K562 (cell line): ENCODE measurements at regions not wholly inside any gene's neighbourhood (a gene's known extent, or its start where the extent isn't known, plus 50 kb on each side); places are given as distances from the start of the nearest gene placed in this dataset.

Experiments used
- CEBPG ChIP-seq, 3 experiments: fragments of 200-800 bp in 1 of 3; sonication (Bioruptor generic) in 1 of 3; sonication (generic) in 1 of 3; formaldehyde crosslinking in 1 of 3; IDR thresholded peaks in 2 of 3; conservative IDR thresholded peaks in 1 of 3; 2 replicates each; pipeline versions ENCODE4 v1.6.1 to v1.8.0; 2016 to 2022; ENCODE audit warnings: missing compliant biosample characterization in 2 of 3, missing genetic modification characterization in 2 of 3, mild to moderate bottlenecking in 1 of 3, missing genetic modification reagents in 1 of 3
- EP300 ChIP-seq: IDR thresholded peaks from 2 replicates; pipeline ENCODE4 v1.6.1; 2012; ENCODE audit warnings: low read length, improper control_type of control experiment
- FOXP1 ChIP-seq: sonication (generic); formaldehyde crosslinking; IDR thresholded peaks from 2 replicates; pipeline ENCODE4 v1.8.0; 2022; ENCODE audit warnings: mild to moderate bottlenecking, missing genetic modification reagents
- HMG20A ChIP-seq: fragments of 450-650 bp; formaldehyde crosslinking; conservative IDR thresholded peaks from 2 replicates; pipeline ENCODE4 v1.4.0; 2020; ENCODE audit warnings: mild to moderate bottlenecking, mixed read lengths
- MEIS2 ChIP-seq: fragments of 450-650 bp; IDR thresholded peaks from 2 replicates; pipeline ENCODE4 v1.6.1; 2014; ENCODE audit warnings: mild to moderate bottlenecking; ENCODE audit not compliant: partially characterized antibody
- PKNOX1 ChIP-seq: fragments of 450-650 bp; IDR thresholded peaks from 2 replicates; pipeline ENCODE4 v1.6.1; 2016
- RAD51 ChIP-seq: fragments of 450-650 bp; IDR thresholded peaks from 2 replicates; pipeline ENCODE4 v1.7.1; 2016; ENCODE audit warnings: low read depth, mild to moderate bottlenecking, borderline replicate concordance
- SMARCA4 ChIP-seq: fragments of 450-650 bp; IDR thresholded peaks from 2 replicates; pipeline ENCODE4 v1.6.1; 2016
- SMC3 ChIP-seq: conservative IDR thresholded peaks from 2 replicates; pipeline ENCODE4 v1.6.1; 2011; ENCODE audit warnings: low read depth, low read length, improper control_type of control experiment; ENCODE audit not compliant: insufficient read depth
- TCFL5 ChIP-seq: fragments of 250-450 bp; sonication (Bioruptor Pico); conservative IDR thresholded peaks from 2 replicates; pipeline ENCODE4 v1.6.1; 2021; ENCODE audit warnings: mild to moderate bottlenecking, moderate library complexity, matching md5 sums
- ZBED1 ChIP-seq: IDR thresholded peaks from 2 replicates; pipeline ENCODE4 v1.6.1; 2014
- ZNF175 ChIP-seq: fragments of 200-800 bp; sonication (Bioruptor generic); IDR thresholded peaks from 2 replicates; pipeline ENCODE4 v1.6.1; 2016; ENCODE audit warnings: low read depth, mild to moderate bottlenecking, missing genetic modification characterization, missing compliant biosample characterization
- ZNF592 ChIP-seq: fragments of 450-650 bp; IDR thresholded peaks from 2 replicates; pipeline ENCODE4 v1.6.1; 2017; ENCODE audit warnings: antibody characterized with exemption, mild to moderate bottlenecking
- TF ChIP-seq, protein P1 (sequence below), 2 experiments: fragments of 450-650 bp; IDR thresholded peaks; 2 replicates each; pipeline ENCODE4 v1.6.1; 2016; ENCODE audit warnings: mild to moderate bottlenecking in 2 of 2, borderline replicate concordance in 1 of 2, low read depth in 1 of 2, moderate library complexity in 1 of 2

GRCh38 chr22:47645450-47645914, 883.0 kb downstream of the TBC1D22A start (continued):
- TF ChIP-seq ZNF592: peak; percentile 79
- TF ChIP-seq TCFL5 (CRISPR knock-in tag): no peak
- TF ChIP-seq, protein P1, sequence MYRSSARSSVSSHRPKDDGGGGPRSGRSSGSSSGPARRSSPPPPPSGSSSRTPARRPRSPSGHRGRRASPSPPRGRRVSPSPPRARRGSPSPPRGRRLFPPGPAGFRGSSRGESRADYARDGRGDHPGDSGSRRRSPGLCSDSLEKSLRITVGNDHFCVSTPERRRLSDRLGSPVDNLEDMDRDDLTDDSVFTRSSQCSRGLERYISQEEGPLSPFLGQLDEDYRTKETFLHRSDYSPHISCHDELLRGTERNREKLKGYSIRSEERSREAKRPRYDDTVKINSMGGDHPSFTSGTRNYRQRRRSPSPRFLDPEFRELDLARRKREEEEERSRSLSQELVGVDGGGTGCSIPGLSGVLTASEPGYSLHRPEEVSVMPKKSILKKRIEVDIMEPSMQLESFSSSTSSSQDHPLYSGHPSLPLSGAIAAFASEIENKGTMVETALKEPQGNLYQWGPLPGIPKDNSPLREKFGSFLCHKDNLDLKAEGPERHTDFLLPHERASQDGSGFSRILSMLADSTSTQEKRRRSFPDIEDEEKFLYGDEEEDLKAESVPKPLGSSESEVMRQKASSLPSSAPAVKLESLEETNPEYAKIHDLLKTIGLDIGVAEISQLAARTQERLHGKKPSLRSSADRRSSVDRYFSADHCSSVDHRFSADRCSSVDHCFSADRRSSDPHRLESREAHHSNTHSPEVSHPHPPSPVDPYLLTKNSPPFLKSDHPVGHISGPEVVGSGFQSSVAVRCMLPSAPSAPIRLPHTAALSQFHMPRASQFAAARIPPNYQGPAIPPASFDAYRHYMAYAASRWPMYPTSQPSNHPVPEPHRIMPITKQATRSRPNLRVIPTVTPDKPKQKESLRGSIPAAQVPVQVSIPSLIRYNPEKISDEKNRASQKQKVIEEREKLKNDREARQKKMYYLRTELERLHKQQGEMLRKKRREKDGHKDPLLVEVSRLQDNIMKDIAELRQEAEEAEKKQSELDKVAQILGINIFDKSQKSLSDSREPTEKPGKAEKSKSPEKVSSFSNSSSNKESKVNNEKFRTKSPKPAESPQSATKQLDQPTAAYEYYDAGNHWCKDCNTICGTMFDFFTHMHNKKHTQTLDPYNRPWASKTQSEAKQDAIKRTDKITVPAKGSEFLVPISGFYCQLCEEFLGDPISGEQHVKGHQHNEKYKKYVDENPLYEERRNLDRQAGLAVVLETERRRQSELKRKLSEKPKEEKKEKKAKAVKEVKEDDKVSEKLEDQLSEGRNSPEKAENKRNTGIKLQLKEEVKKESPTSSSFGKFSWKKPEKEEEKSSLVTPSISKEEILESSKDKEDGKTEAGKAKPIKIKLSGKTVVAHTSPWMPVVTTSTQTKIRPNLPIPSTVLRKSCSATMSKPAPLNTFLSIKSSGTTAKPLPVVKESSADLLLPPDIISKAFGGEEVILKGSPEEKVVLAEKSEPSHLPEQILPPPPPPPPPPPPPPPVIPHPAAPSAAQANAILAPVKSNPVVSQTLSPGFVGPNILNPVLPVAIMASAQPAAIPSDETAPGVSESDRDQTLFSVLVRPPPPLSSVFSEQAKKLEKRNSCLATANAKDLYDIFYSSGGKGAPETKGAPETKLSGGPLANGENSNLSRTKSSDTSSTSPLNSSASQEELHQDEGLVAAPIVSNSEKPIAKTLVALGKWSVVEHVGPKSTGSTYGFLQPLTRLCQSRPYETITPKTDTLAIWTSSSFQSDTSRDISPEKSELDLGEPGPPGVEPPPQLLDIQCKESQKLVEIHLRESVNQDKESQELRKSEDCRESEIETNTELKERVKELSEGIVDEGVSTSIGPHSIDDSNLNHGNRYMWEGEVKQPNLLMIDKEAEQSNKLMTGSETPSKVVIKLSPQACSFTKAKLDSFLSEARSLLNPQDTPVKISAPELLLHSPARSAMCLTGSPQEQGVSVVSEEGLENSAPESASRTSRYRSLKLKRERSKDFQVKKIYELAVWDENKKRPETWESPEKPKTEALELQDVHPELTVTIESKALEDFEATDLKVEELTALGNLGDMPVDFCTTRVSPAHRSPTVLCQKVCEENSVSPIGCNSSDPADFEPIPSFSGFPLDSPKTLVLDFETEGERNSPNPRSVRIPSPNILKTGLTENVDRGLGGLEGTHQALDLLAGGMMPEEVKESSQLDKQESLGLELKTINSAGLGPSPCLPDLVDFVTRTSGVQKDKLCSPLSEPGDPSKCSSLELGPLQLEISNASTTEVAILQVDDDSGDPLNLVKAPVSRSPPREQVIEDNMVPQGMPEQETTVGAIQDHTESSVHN (IDR thresholded peaks at IDR 0.05; ENCODE audit: borderline replicate concordance in 1 of 2, low read depth in 1 of 2): 0 out of 4 replicates have a peak, but pooled peaks of 1 of the 2 experiments have one; percentile 28
- peak; percentile 74; the same call in 1 of the 2 replicates for TF ChIP-seq SMARCA4
- TF ChIP-seq ZBED1: no peak
- TF ChIP-seq PKNOX1: peak; percentile 56
- TF ChIP-seq MEIS2: peak; percentile 57
- TF ChIP-seq CEBPG (CRISPR knock-in tag; IDR thresholded peaks at IDR 0.05): peak; percentile 85
- TF ChIP-seq CEBPG (tag; conservative IDR thresholded peaks at IDR 0.05 in 1 of 2, IDR thresholded peaks at IDR 0.05 in 1 of 2): peak; percentile 63 to 93
- peak; percentile 59 for TF ChIP-seq RAD51
- no peak for TF ChIP-seq HMG20A (CRISPR knock-in tag)
- TF ChIP-seq FOXP1: no peak
- TF ChIP-seq ZNF175 (CRISPR knock-in tag): peak; percentile 91; the same call in 1 of the 2 replicates
- TF ChIP-seq EP300: peak; percentile 67; the same call in 1 of the 2 replicates
- no peak for TF ChIP-seq SMC3
